GM10248 (cell line): ENCODE measurements at regions not wholly inside any gene's neighbourhood (a gene's known extent, or its start where the extent isn't known, plus 50 kb on each side); places are given as distances from the start of the nearest gene placed in this dataset.

ENCODE experiments used
- CTCF ChIA-PET: fragments of 300-600 bp; sonication (Branson Sonifier 250); formaldehyde crosslinking; extraction: SDS; loops from one replicate; lab custom pipeline; 2021; ENCODE audit warnings: antibody characterized with exemption; lab: Yijun Ruan, JAX
- POLR2A ChIA-PET: fragments of 350-650 bp; sonication (Branson Sonifier 250); formaldehyde crosslinking; extraction: SDS; loops from one replicate; lab custom pipeline; 2020; ENCODE audit warnings: antibody characterized with exemption; lab: Yijun Ruan, JAX
- DNase-seq: peaks from one replicate; pipeline ENCODE4 v3.0.0; 2012; ENCODE audit errors: extremely low spot score
- TF ChIP-seq, protein P1 (sequence below): IDR thresholded peaks from 2 replicates; pipeline ENCODE4 v1.5.1; 2012; ENCODE audit warnings: mild to moderate bottlenecking, low read depth; ENCODE audit errors: extremely low read depth, missing control alignments, control extremely low read depth

DNA sequence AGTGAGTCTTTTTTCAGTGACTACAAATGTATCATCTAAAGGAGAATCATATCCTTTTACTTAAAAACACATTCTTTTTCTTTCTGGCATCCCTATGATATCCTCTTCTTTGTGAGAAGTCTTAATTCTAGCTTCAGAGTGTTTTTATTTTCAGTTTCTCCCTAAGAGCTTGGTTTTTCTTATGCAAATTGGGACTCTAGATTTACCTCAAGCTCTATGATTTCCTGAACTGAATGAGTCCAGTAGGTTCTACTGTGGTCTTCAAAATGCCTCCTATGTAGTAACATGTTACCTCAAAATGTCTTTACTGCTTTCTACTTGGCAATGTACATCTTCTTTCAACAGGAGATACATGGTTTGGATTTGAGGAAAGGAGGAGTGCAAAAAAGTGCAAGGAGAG is 148.2 kb upstream of the C21orf91 start:
- ChIA-PET CTCF (no interaction called here), POLR2A (no interaction called here)
- no peak for DNase-seq
- TF ChIP-seq, protein P1, sequence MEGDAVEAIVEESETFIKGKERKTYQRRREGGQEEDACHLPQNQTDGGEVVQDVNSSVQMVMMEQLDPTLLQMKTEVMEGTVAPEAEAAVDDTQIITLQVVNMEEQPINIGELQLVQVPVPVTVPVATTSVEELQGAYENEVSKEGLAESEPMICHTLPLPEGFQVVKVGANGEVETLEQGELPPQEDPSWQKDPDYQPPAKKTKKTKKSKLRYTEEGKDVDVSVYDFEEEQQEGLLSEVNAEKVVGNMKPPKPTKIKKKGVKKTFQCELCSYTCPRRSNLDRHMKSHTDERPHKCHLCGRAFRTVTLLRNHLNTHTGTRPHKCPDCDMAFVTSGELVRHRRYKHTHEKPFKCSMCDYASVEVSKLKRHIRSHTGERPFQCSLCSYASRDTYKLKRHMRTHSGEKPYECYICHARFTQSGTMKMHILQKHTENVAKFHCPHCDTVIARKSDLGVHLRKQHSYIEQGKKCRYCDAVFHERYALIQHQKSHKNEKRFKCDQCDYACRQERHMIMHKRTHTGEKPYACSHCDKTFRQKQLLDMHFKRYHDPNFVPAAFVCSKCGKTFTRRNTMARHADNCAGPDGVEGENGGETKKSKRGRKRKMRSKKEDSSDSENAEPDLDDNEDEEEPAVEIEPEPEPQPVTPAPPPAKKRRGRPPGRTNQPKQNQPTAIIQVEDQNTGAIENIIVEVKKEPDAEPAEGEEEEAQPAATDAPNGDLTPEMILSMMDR = no peak

DNA sequence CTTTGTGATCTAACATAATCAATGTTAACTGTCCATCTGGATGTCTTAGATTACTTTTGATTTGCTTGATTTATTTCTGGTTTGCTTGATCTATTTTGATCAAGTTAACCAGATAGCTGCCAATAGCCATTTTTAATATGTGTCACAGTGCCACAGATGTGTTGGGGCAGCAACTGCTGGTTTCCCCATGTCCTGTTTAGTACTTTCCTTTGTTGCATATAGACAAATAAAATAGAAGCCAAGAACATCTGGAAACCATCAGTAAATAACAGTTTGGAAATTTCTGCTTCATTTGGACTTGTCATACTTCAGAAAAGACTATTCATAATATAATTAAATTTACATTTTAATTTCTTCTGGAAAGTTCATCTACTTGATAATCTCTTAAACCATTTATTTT is 145.6 kb upstream of the C21orf91 start:
- ChIA-PET POLR2A (no interaction called here), CTCF (no interaction called here)
- TF ChIP-seq, protein P1 = no peak
- no peak for DNase-seq

DNA sequence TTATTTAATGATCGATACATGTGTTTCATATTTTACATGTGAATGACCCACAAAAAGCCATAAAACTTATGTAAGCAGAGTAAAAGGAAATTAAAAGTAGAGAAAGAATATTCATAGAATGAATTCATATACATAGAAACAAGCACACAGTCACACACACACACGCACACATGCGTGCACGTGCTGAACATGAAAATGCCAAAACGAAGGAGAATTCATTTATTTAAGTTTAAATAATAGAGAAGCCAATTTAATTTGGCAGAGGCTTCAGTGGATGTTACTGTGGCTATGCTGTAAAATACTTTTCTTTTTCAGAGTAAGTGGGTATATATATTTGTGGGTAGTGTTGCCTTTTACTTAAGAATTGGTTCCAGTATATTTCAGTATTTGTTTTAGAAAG is 145.0 kb upstream of the C21orf91 start:
- ChIA-PET POLR2A (no interaction called here), CTCF (no interaction called here)
- DNase-seq = no peak

DNA sequence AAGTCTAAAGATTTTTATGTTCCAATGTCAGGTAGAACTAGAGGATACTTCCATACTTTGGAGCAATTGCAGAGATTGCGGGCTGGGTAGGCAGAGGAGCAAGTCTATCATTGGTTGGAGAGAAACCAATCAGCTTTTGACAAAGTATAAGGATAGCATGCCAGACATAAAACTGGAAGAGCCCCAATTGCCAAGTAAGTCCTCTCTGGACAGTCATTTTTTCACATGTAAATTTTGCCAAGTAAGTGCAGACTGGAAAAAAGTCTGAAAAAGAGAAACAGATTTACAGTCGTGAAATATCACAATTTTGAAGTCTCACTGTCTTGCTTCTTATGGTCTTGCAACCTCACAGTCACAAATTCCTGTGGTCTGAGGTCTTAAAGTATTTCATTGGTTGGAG is 131.4 kb upstream of the C21orf91 start:
- TF ChIP-seq, protein P1 = no peak
- POLR2A ChIA-PET = no interaction called here
- CTCF ChIA-PET = no interaction called here
- DNase-seq = no peak

More for the DNA sequence above, 145.0 kb upstream of the C21orf91 start:
- TF ChIP-seq, protein P1 = no peak

DNA sequence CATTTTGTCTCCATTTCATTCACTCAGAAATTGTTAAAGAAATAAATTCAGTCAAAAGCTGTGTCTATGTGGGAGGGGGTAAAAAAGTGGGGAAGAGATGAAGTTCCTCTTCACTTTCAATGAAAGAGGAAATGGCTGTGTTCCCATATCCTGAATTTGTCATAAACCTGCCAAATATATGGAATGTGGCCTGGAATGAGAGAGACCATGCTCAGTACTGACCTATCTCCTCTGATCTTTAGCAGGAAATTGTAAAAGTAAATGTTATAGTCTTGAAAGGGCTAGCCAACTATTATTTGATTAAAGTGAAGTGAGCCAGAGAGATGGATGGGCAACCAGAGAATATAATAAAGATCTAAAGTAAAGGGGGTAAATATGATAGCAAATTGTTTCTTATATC is 130.3 kb upstream of the C21orf91 start:
- no peak for DNase-seq
- TF ChIP-seq, protein P1 = no peak
- ChIA-PET CTCF (interaction anchor here (0.9 to 3.3 kb wide), 3 partner anchors 8 to 25 kb away, joined by 3 to 11 read pairs (median 3); no protein-coding TSS in a partner anchor), POLR2A (no interaction called here)

DNA sequence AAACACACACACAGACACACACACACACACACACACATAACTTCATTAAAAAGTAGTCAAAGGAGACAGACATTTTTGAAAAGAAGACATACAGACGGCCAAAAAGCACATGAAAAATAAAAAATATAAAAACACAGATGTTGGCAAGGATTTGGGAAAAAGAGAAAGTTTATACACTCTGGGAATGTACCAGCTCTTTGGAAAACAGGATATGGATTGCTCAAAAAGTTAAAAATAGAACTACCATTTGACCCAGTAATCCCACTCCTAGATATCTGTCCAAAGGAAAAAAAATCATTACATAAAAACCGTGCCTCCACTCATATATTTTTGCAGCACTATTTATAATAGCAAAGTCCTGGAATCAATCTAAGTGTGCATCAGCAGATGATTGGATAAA is 128.4 kb upstream of the C21orf91 start:
- TF ChIP-seq, protein P1 = no peak
- DNase-seq = no peak
- POLR2A ChIA-PET = no interaction called here
- CTCF ChIA-PET = interaction anchor here (3.3 kb wide), 1 partner anchor 23 kb away, joined by 11 read pairs; no protein-coding TSS in a partner anchor
